CD4-positive, alpha-beta memory T cell (primary cell): ENCODE measurements at regions not wholly inside any gene's neighbourhood (a gene's known extent, or its start where the extent isn't known, plus 50 kb on each side); places are given as distances from the start of the nearest gene placed in this dataset.

Experiments used
- CTCF ChIA-PET: fragments of 350-600 bp; sonication (Branson Sonifier 250); formaldehyde crosslinking; loops from one replicate; lab custom pipeline; 2021; ENCODE audit warnings: inconsistent platforms; ENCODE audit not compliant: partially characterized antibody; lab: Charles Lee
- POLR2A ChIA-PET: fragments of 350-600 bp; sonication (Branson Sonifier 250); formaldehyde crosslinking; loops from one replicate; lab custom pipeline; 2021; ENCODE audit not compliant: partially characterized antibody; lab: Charles Lee
- DNase-seq, 5 donors: peaks; one replicate each; pipeline versions ENCODE4 v3.0.0 to v3.0.0-alpha.2; 2020 to 2022; ENCODE audit warnings: mixed read lengths in 1 of 5
- H3K27ac ChIP-seq: one replicate; pipeline ENCODE4 v1.7.0; 2013; ENCODE audit warnings: low read depth, low read length
- H3K27me3 ChIP-seq: 2 replicates; pipeline ENCODE4 v1.7.0; 2013; ENCODE audit warnings: mild to moderate bottlenecking, low read length, moderate library complexity; ENCODE audit not compliant: insufficient read depth
- H3K36me3 ChIP-seq: 2 replicates; pipeline ENCODE4 v1.7.0; 2013; ENCODE audit warnings: mild to moderate bottlenecking, low read length, moderate library complexity; ENCODE audit not compliant: insufficient read depth
- H3K4me1 ChIP-seq: 2 replicates; pipeline ENCODE4 v1.7.0; 2013; ENCODE audit warnings: mild to moderate bottlenecking, low read length, moderate library complexity; ENCODE audit not compliant: insufficient read depth
- H3K4me3 ChIP-seq, 2 donors: one replicate each; pipeline ENCODE4 v1.7.0; 2013; ENCODE audit warnings: low read length in 2 of 2, mild to moderate bottlenecking in 1 of 2
- H3K9me3 ChIP-seq, 2 donors: one replicate each; pipeline ENCODE4 v1.7.0; 2013; ENCODE audit warnings: low read length in 2 of 2, control low read depth in 1 of 2; ENCODE audit not compliant: control insufficient read depth in 1 of 2
- H3K27ac Mint-ChIP-seq, 7 donors: one replicate each; pipeline ENCODE4 v1.8.0; 2020 to 2021; ENCODE audit warnings: mixed read lengths in 7 of 7, mild to moderate bottlenecking in 6 of 7, inconsistent platforms in 3 of 7, moderate library complexity in 3 of 7
- H3K27me3 Mint-ChIP-seq, 2 donors: one replicate each; pipeline ENCODE4 v1.8.0; 2020 to 2021; ENCODE audit warnings: mixed read lengths in 2 of 2
- H3K36me3 Mint-ChIP-seq, 2 donors: one replicate each; pipeline ENCODE4 v1.8.0; 2020 to 2021; ENCODE audit warnings: mixed read lengths in 2 of 2, inconsistent platforms in 1 of 2, mild to moderate bottlenecking in 1 of 2
- H3K4me1 Mint-ChIP-seq, 4 donors: one replicate each; pipeline ENCODE4 v1.8.0; 2020 to 2021; ENCODE audit warnings: mixed read lengths in 4 of 4, mild to moderate bottlenecking in 1 of 4
- H3K4me3 Mint-ChIP-seq, 8 donors: one replicate each; pipeline ENCODE4 v1.8.0; 2020 to 2021; ENCODE audit warnings: mixed read lengths in 8 of 8, mild to moderate bottlenecking in 7 of 8, moderate library complexity in 6 of 8, inconsistent platforms in 3 of 8
- H3K9me3 Mint-ChIP-seq, 8 donors: one replicate each; pipeline ENCODE4 v1.8.0; 2020 to 2021; ENCODE audit warnings: mixed read lengths in 8 of 8, mild to moderate bottlenecking in 5 of 8, inconsistent platforms in 3 of 8, moderate library complexity in 1 of 8
- intact Hi-C: fragments of 100-400 bp; cut with micrococcal nuclease; formaldehyde crosslinking; loops from one replicate; pipeline ENCODE4 v1.15.1; 2023

DNA sequence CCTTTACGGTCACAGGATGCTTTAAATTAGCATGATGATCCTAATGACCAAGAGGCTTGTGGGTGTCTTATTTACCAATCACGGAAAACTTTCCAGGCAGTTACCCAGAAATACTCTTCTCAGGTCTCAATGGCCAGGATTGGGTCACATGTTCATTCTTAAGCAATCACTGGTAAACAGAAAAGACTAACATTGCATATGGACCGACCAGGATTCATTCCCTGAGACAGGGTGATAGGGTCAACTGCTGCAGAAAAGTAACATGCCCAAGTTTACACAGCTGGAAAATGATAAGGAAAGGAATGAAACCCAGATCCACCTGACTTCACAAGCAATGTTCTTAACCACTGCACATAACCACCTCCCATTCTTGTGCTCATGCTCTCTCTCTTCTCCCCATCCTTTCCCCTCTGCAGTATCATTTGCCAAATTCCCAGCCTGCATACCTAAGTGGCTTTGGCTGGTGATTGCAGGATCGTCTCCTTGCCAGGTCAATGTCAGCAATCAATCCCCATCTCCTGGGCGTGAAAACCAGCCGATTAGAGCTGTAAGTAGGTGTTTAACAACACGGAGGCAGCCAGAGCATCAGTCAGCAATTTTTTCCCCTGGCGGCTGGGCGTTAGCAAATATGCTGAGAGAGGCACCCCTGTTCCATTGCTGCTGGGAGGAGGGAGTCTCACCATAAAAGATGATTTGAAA is 219.4 kb downstream of the NMUR2 start:
- Mint-ChIP-seq H3K9me3 (peaks cover under 1 to 14% (median 8%) of the 10 kb centered on the region in 8 donors), H3K4me1 (no peaks in the 10 kb centered on the region)
- intact Hi-C loops = no loop called here

DNA sequence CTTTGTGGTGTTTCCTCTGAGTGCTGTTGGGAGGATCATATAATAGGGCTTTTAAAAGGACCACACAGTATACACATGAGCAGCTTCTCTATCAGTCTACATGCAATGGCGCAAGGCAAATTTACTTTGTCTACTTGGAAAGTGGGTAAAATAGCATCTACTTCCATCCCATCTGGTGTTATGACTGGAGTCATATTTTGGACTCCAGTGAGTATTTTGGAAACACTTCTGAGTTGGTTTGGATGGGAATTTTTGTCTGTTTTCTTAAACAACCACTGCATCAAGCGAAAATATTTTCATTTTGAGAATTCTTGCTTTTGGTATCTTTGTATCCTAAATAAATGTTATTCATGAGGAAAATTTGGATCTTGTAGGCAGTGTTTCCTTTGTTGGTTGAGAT is 220.8 kb downstream of the NMUR2 start:
- Histone ChIP-seq H3K4me3 (no peak overlapping the region), H3K36me3 (no peaks in the 10 kb centered on the region), H3K27ac (no peak overlapping the region), H3K27me3 (no peaks in the 10 kb centered on the region), H3K9me3 (no peaks in the 10 kb centered on the region), H3K4me1 (no peaks in the 10 kb centered on the region)
- Mint-ChIP-seq H3K4me3 (no peak overlapping the region), H3K36me3 (no peaks in the 10 kb centered on the region), H3K27ac (no peak overlapping the region), H3K27me3 (peaks cover 2% of the 10 kb centered on the region in 2 donors), H3K4me1 (no peaks in the 10 kb centered on the region), H3K9me3 (peaks cover 6 to 28% (median 11%) of the 10 kb centered on the region in 8 donors)
- CTCF ChIA-PET = no interaction called here
- POLR2A ChIA-PET = no interaction called here
- DNase-seq = no peak
- intact Hi-C loops = no loop called here

More for the DNA sequence above, 219.4 kb downstream of the NMUR2 start:
- Histone ChIP-seq H3K27ac (no peak overlapping the region), H3K27me3 (no peaks in the 10 kb centered on the region), H3K36me3 (no peaks in the 10 kb centered on the region), H3K9me3 (no peaks in the 10 kb centered on the region), H3K4me1 (no peaks in the 10 kb centered on the region), H3K4me3 (no peak overlapping the region)
- Mint-ChIP-seq H3K27me3 (peaks cover 2 to 3% of the 10 kb centered on the region in 2 donors), H3K4me3 (no peak overlapping the region), H3K36me3 (no peaks in the 10 kb centered on the region), H3K27ac (no peak overlapping the region)
- POLR2A ChIA-PET = no interaction called here
- DNase-seq = no peak
- CTCF ChIA-PET = no interaction called here

DNA sequence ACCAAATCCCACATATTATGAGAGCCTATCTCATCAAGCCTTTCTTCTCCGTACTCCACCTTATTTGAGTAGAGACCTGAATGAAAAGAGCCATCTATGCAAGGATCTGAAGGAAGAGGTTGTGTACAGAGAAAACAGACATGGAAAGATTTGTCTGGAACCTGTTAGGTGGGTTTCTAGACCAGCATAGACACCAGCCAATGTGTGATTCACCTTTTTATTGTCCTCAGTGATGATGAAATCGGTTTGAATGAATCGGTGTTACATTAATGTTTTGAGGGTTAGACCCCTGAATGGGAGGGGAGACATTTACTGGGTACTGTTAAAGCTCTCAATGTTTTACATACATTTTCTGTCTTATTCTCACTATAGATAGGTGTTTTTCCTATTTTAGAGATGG is 223.6 kb downstream of the NMUR2 start:
- no peaks in the 10 kb centered on the region for H3K36me3 Mint-ChIP-seq

DNA sequence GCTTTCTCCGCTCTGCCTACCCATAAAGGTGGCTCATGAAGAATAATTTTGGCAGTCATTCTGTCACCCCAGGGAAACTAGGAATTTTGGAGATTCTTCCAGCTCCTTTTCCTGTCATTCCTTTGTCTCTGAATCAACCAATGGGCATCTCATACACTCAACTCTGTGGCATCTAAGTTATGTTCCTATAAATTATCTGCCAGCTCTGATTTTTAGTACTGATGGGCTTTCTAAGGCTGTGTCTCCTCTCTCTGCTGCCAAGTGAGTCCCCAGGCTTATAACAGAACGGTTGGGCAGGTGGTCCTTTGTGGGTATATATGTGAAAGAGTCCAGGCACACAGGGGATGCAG is 226.8 kb downstream of the NMUR2 start:
- Histone ChIP-seq H3K27ac (no peak overlapping the region), H3K9me3 (no peaks in the 10 kb centered on the region), H3K36me3 (no peaks in the 10 kb centered on the region), H3K4me3 (no peak overlapping the region), H3K4me1 (no peaks in the 10 kb centered on the region), H3K27me3 (no peaks in the 10 kb centered on the region)
- Mint-ChIP-seq H3K36me3 (peaks cover 0 to 4% of the 10 kb centered on the region in 2 donors), H3K4me1 (no peaks in the 10 kb centered on the region), H3K27me3 (peaks cover 2 to 5% of the 10 kb centered on the region in 2 donors), H3K27ac (no peak overlapping the region), H3K9me3 (peaks cover 3 to 30% (median 17%) of the 10 kb centered on the region in 8 donors), H3K4me3 (no peak overlapping the region)
- no peak for DNase-seq
- intact Hi-C loops = no loop called here
- POLR2A ChIA-PET = no interaction called here
- CTCF ChIA-PET = no interaction called here

More for the DNA sequence above, 223.6 kb downstream of the NMUR2 start:
- H3K27ac ChIP-seq = no peak overlapping the region
- H3K4me1 ChIP-seq = no peaks in the 10 kb centered on the region
- Mint-ChIP-seq H3K27me3 (peaks cover 0 to 3% of the 10 kb centered on the region in 2 donors), H3K4me3 (no peak overlapping the region), H3K4me1 (no peaks in the 10 kb centered on the region), H3K27ac (no peak overlapping the region), H3K9me3 (peaks cover 0 to 23% (median 12%) of the 10 kb centered on the region in 8 donors)
- H3K9me3 ChIP-seq = no peaks in the 10 kb centered on the region
- POLR2A ChIA-PET = no interaction called here
- no peak overlapping the region for H3K4me3 ChIP-seq
- CTCF ChIA-PET = interaction anchor here (0.8 kb wide), 1 partner anchor 167 kb away, joined by 3 read pairs; no protein-coding TSS in a partner anchor
- DNase-seq = no peak
- H3K36me3 ChIP-seq = no peaks in the 10 kb centered on the region
- no peaks in the 10 kb centered on the region for H3K27me3 ChIP-seq
- intact Hi-C loops = no loop called here

DNA sequence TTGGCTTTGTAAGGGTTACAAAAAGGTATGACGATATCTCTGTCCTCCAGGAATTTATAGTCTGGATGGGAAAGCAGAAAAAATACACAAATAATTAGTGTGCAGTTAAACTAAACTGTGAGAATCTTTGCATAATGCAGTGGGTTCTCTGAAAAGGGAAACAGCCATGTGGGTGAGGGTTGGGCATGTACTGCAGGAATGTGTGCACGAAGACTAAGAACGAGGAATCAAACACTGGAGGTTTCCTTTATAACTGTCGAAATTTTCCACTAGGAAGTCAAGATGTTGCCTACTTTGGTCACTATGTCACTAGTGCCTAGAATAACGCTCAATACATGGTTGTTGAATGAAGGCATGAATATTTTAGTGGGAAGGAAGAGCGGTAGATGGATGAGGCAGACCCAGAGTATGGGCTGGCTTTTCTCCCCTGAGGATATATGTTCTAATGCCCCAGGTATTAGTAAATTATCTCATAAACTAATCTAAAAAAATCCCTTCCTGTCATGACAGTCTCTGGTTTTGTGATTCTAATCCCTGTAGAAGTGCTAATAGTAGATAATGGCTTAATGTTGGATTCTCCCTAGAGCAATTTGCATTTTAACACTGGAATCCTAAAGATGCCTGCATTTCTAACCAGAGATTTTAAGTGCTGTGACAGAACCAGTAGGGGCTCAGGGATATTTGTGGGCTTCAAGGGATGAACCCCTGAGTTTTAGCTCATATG is 227.3 kb downstream of the NMUR2 start:
- Histone ChIP-seq H3K4me3 (no peak overlapping the region), H3K27me3 (no peaks in the 10 kb centered on the region), H3K36me3 (no peaks in the 10 kb centered on the region), H3K27ac (no peak overlapping the region), H3K4me1 (no peaks in the 10 kb centered on the region), H3K9me3 (no peaks in the 10 kb centered on the region)
- peaks cover 3 to 30% (median 17%) of the 10 kb centered on the region in 8 donors for H3K9me3 Mint-ChIP-seq
- no peak overlapping the region for H3K4me3 Mint-ChIP-seq
- peaks cover 0 to 4% of the 10 kb centered on the region in 2 donors for H3K36me3 Mint-ChIP-seq
- ChIA-PET POLR2A (no interaction called here), CTCF (no interaction called here)
- no peaks in the 10 kb centered on the region for H3K4me1 Mint-ChIP-seq
- no peak for DNase-seq
- H3K27ac Mint-ChIP-seq = no peak overlapping the region
- H3K27me3 Mint-ChIP-seq = peaks cover 2 to 5% of the 10 kb centered on the region in 2 donors
- intact Hi-C loops = no loop called here

DNA sequence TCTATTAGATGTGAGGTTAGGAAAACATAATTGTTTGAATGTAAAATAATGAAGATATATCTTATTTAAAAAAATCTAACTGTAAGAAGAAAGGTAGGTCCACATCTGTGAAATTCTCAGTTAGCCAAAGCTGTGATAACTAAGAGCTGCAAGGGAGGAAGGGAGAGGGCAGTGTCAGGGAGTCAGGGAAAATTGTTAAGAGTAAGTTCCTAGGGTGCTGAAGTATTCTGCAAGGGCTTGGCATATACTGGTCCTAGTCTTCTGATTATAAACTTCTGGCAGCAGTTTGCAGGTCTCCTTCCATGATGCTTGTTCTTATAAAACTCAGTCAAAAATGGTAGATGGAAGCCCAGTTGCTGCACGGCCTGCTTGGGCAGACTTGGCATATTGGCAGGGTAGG is 233.2 kb downstream of the NMUR2 start:
- Histone ChIP-seq H3K4me3 (no peak overlapping the region), H3K4me1 (no peaks in the 10 kb centered on the region), H3K27ac (no peak overlapping the region), H3K27me3 (no peaks in the 10 kb centered on the region), H3K9me3 (no peaks in the 10 kb centered on the region), H3K36me3 (no peaks in the 10 kb centered on the region)
- POLR2A ChIA-PET = no interaction called here
- H3K4me3 Mint-ChIP-seq = no peak overlapping the region
- no peak for DNase-seq
- no peak overlapping the region for H3K27ac Mint-ChIP-seq
- peaks cover 0 to 4% of the 10 kb centered on the region in 2 donors for H3K36me3 Mint-ChIP-seq
- no peaks in the 10 kb centered on the region for H3K4me1 Mint-ChIP-seq
- CTCF ChIA-PET = interaction anchor here (1.4 to 1.9 kb wide), 2 partner anchors 27 to 29 kb away, joined by 4 to 7 read pairs; no protein-coding TSS in a partner anchor
- intact Hi-C loops = no loop called here
- H3K27me3 Mint-ChIP-seq = peaks cover 2% of the 10 kb centered on the region in 2 donors
- H3K9me3 Mint-ChIP-seq = peaks cover 0 to 16% (median 5%) of the 10 kb centered on the region in 8 donors

DNA sequence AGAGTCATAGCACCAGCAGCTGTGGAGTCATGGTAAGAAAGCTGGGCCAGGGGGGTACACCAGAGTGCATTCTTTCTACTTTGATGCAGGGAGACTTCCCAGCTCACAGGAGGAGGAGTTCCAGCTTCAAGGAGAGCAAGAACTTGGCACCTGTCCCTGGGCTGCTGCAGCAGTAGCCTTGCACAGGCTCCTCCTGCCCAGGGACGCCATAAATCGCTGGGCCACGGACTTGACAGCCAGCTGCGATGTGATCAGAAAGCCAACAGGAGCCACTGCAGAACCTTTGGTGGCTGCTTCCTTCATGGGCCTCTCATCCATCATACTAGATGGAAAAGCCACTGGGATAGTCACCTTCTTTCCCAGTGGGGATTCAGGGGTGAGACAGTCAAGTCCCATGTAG is 234.7 kb downstream of the NMUR2 start:
- Histone ChIP-seq H3K4me1 (no peaks in the 10 kb centered on the region), H3K36me3 (no peaks in the 10 kb centered on the region), H3K4me3 (no peak overlapping the region), H3K27me3 (no peaks in the 10 kb centered on the region), H3K9me3 (no peaks in the 10 kb centered on the region), H3K27ac (no peak overlapping the region)
- H3K4me1 Mint-ChIP-seq = no peaks in the 10 kb centered on the region
- H3K9me3 Mint-ChIP-seq = peaks cover 0 to 10% (median 5%) of the 10 kb centered on the region in 8 donors
- no peak for DNase-seq
- peaks cover 0 to 2% of the 10 kb centered on the region in 2 donors for H3K27me3 Mint-ChIP-seq
- H3K4me3 Mint-ChIP-seq = no peak overlapping the region
- intact Hi-C loops = no loop called here
- ChIA-PET POLR2A (no interaction called here), CTCF (interaction anchor here (1.9 to 2.4 kb wide), 2 partner anchors 27 to 28 kb away, joined by 6 to 7 read pairs; no protein-coding TSS in a partner anchor)
- no peak overlapping the region for H3K27ac Mint-ChIP-seq
- peaks cover 0 to 4% of the 10 kb centered on the region in 2 donors for H3K36me3 Mint-ChIP-seq
